ENCODE measurements at regions not wholly inside any gene's neighbourhood (a gene's known extent, or its start where the extent isn't known, plus 50 kb on each side); places are given as distances from the start of the nearest gene placed in this dataset.

DNA sequence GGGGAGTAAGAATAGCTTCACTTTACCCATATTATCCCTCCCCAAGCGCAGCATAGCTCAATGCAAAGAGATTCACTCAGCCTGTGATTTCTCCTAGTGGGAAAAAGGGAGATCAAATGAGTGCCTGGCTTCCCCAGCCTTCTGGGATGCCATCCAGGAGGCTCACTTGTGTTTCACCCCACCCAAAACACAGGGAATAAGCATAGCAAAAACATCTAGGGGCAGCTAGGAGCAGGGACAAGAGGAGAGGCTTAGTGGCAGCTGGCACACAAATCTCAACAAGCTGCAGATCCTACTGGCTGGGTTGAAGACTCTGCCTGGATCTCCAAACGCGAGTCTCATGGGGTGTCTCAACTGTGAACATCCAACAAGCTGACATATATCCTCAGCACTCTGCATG, 715.8 kb downstream of the RNF144B start:
- dilution Hi-C loops (cut with HindIII; ENCODE audit: low sequenced_read_pairs, unreplicated experiment) (no loop called here), in situ Hi-C loops (cut with MboI; ENCODE audit: low sequenced_read_pairs) (no loop called here), intact Hi-C loops (cut with micrococcal nuclease) (no loop called here)
- WGBS, 2 experiments (ENCODE audit: extremely low coverage in 2 of 2, insufficient read length in 1 of 2) = no CpG with 5 or more reads among the region's 3 CpGs
- Histone ChIP-seq H4K5ac (ENCODE audit: low read depth, low read length) (no peak overlapping the region), H3K4me1 (ENCODE audit: control insufficient read depth, insufficient read depth, low read length) (no peaks in the 10 kb centered on the region), H2AFZ (replicated peaks; ENCODE audit: low read length, poor library complexity) (no peak overlapping the region), H4K91ac (ENCODE audit: insufficient read depth, low read depth, low read length) (no peak overlapping the region), H3K9me3 (ENCODE audit: control insufficient read depth, insufficient read depth, low read length) (peaks cover 5% of the 10 kb centered on the region), H3K27ac (ENCODE audit: insufficient read depth, low read length) (no peak overlapping the region), H3K36me3 (ENCODE audit: control insufficient read depth, insufficient read depth, low read length) (no peaks in the 10 kb centered on the region), H3K4ac (ENCODE audit: low read depth, low read length) (no peak overlapping the region), H3K14ac (replicated peaks; ENCODE audit: low read depth, low read length) (no peak overlapping the region), H2BK5ac (ENCODE audit: low read depth, low read length, poor library complexity, severe bottlenecking) (no peak overlapping the region), H2AK5ac (ENCODE audit: low read depth, low read length) (no peak overlapping the region), H2BK15ac (ENCODE audit: low read depth, low read length) (no peak overlapping the region), H3K27me3 (ENCODE audit: control insufficient read depth, insufficient read depth, low read length) (no peaks in the 10 kb centered on the region), H4K20me1 (ENCODE audit: insufficient read depth, low read length) (no peaks in the 10 kb centered on the region), H3K9ac (ENCODE audit: low read depth, low read length) (no peak overlapping the region), H3K9me1 (ENCODE audit: insufficient read depth, low read length) (no peaks in the 10 kb centered on the region), H3K79me1 (ENCODE audit: low read depth in 1 of 2, low read length in 2 of 2) (no peaks in the 10 kb centered on the region), H2BK20ac (ENCODE audit: low read depth, low read length) (no peak overlapping the region), H3K23ac (ENCODE audit: low read depth, low read length) (no peak overlapping the region), H4K8ac (ENCODE audit: low read depth in 2 of 2, low read length in 2 of 2) (no peak overlapping the region), H2BK120ac (ENCODE audit: low read depth, low read length) (no peak overlapping the region), H3K4me2 (ENCODE audit: low read depth, low read length) (no peak overlapping the region), H2AK9ac (replicated peaks; ENCODE audit: low read depth, low read length, poor library complexity) (no peak overlapping the region), H3K56ac (ENCODE audit: extremely low read depth, insufficient read depth, low read length) (no peak overlapping the region), H3K18ac (ENCODE audit: low read depth, low read length) (no peak overlapping the region), H3K4me3 (ENCODE audit: insufficient read depth, low read depth, low read length) (no peak overlapping the region)
- BruUV-seq (replicated peaks) = no TSS peak
- CTCF ChIA-PET = no interaction called here
- no peak for TF ChIP-seq SMC3 (IDR thresholded peaks at IDR 0.05; ENCODE audit: low read depth, low read length)
- no peak for TF ChIP-seq CHD1 (IDR thresholded peaks at IDR 0.05; ENCODE audit: low read depth, low read length)
- TF ChIP-seq NFE2L2 (IDR thresholded peaks at IDR 0.05; ENCODE audit: low read depth, low read length) = no peak
- TF ChIP-seq FOS (IDR thresholded peaks at IDR 0.05; ENCODE audit: low read depth, low read length) = no peak
- no peak for TF ChIP-seq RCOR1 (IDR thresholded peaks at IDR 0.05; ENCODE audit: insufficient replicate concordance, low read length)
- no peak for TF ChIP-seq RFX5 (IDR thresholded peaks at IDR 0.05; ENCODE audit: low read depth, low read length)
- no peak for ATAC-seq (ENCODE audit: low read depth)
- no peak for DNase-seq
- POLR2A ChIA-PET (ENCODE audit: unreplicated experiment) = no interaction called here

Measured in IMR-90 (cell line).